Suppressor macrophage treated with lipopolysaccharide for 4 hours (primary cell): ENCODE measurements at regions not wholly inside any gene's neighbourhood (a gene's known extent, or its start where the extent isn't known, plus 50 kb on each side); places are given as distances from the start of the nearest gene placed in this dataset.
"Not testable (repeated sequence)": the region's sequence is repeated elsewhere in the genome, so short reads cannot be mapped to it uniquely, and the experiment has no call there.

Experiments used
- DNase-seq: peaks from one replicate; pipeline ENCODE4 v3.0.0-alpha.2; 2020

DNA sequence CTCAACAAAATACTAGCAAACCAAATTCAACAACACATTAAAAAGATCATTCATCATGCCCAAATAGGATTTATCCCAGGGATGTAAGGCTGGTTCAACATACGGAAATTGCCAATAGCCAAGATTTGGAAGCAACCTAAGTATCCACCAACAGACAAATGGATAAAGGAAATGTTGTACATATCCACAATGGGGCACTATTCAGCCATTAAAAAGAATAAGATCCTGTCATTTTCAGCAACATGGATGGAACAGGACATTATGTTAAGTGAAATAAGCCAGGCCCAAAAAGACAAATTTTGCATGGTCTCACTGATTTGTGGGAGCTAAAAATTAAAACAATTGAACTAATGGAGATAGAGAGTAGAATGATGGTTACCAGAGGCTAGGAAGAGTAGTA lies 82.0 kb upstream of the FAM241A start:
- no peak for DNase-seq

DNA sequence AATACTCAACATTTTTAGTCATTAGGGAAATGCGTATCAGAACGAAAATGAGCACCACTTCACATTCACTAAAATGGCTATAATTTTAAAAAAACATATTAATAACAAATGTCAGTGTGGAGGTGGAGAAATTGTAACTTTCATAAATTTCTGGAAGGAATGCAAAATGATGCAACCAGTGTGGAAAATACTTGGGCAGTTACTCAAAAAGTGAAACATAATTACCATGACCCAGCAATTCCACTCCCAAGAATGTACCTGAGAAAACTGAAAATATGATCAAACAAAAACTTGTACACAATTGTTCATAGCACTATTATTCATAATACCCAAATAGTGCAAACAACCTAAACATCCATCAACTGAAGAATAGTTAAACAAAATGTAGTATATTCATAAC lies 76.1 kb upstream of the FAM241A start:
- no peak for DNase-seq

DNA sequence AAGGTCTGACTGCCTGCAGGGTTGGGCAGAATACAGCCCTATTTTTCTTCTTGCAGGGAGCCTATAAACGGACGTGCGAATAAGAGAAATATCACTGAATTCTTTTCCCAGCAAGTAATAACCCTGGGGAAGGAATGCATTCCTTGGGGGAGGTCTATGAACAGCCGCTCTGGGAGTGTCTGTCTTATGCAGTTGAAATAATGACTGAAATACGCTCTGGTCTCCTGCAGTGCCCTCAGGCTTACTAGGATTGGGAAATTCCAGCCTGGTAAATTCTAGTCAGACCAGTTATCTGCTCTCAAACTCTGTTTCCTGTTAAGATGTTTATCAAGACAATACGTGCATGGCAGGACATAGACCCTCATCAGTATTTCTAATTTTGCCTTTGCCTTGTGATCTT lies 72.1 kb upstream of the FAM241A start:
- DNase-seq: no peak

DNA sequence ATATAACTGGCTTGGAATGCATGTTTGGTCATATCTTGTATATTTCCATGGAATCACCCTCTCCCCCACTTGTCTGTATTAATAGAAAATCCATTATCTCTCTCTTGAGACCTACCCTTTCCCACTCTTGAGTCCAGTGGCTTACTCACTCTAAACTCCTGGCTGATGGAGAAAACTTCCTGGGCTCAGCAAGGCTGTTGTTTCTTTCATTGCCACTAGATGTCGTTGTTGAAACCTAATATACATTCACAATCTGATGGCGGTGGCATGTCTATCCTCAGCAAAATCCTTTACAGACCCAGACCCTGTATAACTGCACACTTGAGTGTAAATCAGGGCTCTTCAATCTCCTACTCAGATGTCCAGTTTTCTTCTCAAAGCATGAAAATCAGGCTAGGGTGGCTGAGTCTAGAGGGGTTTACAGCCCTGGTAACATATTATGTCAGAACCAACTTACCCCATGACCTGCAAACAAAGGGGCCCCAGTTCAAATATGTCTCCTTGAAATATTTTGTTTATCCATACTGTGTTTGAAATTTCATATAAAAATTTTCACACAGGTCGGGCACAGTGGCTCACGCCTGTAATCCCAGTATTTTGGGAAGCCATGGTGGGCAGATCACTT lies 70.0 kb upstream of the FAM241A start:
- DNase-seq: peak; percentile 76

DNA sequence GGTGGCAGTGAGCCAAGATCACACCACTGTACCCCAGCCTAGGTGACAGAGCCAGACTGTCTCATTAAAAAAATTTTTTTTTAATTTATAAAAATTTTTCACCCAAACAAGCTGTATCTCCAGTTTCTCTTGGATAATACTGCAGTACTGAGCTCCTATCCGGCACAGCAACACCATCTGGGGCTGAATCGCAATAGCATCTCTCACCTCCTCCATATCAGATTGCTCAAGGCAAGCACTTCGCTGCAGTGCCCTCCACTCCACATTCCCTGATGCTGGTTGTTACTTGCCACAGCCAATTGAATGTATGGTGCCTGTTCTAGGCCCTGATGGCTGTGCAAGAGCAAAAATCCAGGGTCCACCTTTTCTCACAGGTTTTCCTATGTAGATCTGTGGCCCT lies 69.3 kb upstream of the FAM241A start:
- peak; percentile 23 for DNase-seq

DNA sequence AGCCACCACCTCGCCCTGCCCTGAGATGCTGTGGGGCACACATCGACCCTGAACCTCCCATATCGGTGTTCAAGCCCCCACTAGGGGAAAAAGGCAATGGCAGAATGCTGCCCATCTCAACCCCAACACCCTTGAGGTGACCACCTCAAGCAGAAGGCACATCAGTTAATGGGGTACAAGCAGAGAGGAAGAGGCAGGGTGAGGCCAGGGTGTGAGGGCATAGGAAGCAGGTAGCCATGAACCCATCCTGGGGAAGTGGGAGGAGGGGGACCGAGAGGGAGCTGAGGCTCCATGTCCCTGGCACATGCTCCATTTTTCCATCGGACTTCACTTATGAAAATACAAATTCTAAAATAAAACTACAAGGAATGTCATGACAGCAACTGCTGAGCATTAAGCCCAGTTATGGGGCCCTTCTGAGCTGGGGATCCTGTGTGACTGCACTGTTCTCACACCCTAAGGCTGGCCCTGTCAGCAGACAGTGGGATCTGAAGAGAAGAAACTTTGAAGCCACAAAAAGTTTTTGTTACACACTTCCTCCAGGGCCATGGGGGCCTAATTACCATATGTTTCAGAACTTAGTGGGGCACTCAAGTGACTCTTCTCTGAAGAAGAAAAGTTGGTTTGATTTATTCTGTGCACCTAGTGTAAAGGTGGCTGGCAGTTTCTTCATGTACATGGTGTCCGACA lies 68.2 kb upstream of the FAM241A start:
- DNase-seq: no peak

DNA sequence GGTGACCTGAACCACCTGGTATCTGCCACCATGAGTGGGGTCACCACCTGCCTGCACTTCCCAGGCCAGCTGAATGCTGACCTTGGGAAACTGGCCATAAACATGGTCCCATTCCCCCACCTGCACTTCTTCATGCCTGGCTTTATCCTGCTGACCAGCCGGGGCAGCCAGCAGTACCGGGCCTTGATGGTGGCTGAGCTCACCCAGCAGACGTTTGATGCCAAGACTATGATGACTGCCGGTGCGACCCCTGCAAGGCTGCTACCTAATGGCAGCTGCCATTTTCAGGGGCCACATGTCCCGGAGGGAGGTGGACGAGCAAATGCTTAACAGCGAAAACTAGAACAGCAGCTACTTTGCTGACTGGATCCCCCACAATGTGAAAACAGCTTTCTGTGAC lies 67.5 kb upstream of the FAM241A start:
- no peak for DNase-seq

DNA sequence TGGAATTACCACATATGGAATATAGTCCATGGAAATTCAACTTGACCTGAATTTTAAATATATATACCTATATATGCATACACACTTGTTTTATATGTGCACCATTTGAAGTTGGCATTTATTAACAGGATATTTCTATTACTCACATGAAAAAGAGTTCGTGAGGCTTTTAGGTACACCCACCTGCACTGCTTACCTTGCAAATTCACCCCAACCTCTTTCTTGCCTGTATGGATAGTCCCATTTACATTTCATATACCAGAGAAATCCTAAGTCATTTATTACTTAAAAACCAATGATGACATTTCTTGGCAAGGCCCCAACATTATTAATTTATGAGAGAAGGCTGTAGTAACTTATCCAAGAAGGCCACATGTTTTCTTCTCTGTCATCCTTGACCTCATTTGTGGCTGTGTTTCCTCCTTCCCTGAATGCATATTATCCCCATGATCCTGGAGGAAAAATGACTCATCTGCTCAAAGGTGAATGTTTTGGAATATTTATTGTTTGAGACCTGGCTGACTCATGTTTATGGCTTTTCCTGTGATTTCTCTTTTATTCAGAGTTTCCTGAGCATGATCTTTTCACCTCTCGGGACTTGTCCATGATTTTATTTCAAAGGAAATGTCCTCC lies 62.2 kb upstream of the FAM241A start:
- DNase-seq: no peak

DNA sequence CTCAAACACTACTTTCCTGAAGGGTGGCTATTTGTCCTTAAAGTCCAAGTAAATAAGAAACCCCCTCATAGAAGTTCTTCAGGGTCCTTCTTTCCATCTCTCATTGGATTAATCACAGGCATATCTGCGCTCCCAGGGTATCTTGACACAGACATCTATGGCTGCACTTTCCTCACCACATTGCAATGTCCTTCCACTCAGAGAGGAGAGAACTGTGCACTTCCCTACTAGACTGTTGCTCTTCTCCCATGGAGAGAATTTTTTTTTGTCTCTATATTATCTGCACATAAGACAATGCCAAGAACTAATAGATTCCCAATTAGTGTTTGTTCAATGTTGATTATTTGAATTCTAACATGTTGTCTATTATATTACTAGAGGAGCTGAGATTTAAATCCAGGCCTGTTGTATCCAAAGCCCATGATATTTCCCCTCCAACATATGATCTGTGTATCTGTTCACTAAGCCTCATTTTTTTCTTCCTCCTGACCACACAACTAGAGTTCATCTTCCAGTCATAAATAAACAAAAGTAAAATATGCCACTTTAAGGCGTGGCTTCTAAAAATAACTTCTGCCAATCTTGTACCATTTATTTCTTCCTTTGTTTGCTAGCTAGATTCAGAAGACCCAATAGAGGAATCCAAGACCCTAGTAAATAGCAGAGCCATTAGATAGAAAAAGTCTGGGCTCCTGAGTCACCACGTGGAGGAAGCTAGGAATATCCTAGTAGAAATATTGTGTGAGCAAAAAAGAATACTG lies 61.5 kb upstream of the FAM241A start:
- no peak for DNase-seq

DNA sequence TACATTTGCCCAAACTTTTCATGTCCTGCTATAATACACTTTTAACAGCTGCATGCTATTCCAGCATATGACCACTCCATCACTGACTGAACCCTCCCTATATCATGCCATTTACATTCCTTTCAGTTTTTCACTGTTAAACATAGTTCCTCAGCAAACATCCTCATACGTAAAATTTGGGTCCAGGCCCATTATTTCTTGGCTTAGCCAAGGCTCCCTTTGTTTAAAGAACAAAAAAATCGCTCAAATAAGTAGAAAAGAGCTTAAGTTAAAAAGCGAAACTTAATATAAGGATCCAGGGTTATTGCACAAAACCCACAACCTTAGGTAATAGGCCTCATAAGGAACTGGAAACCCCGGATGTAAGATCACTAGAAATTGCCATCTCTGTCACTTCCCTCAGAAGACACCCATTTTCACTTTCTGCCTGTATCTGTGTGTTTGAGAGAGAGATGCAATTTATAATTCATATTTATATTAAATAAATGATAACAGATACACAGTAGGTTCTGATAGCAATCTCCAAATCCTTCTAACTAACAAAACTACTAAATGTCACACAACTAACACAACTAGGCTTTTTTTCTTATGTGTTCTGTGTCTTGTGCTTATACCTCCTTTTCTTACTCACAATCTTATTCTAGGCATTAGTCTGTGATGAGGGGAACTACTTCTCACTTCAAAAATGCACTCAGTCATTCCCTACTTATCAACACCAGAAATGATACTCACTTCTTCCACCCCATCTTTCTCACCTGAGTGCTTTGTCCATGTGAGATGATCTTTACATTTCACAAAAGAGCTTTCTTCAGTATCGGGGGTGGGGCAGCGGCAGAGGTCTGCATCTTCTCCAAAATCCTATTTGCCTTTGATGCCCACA lies 59.9 kb upstream of the FAM241A start:
- peak; percentile 92 for DNase-seq

DNA sequence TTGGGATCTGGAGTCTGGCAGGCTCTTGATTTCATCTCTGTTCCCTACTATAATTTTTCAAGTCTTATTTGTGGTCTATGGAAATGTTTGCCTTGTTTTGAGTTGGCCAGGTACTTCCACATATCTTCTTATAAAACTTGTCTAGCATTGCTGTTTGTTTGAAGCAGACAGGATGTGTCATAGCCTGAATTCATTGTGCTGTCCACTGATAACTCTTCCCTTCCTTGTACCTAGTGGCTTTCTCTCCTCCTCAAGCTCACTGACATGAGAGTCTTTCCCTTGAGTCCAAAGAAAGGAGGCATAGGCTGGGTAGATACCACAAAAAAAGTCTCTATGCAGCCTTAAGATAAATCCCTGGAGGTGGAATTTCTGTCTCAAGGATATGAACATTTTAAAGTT lies 59.2 kb upstream of the FAM241A start:
- no peak for DNase-seq

DNA sequence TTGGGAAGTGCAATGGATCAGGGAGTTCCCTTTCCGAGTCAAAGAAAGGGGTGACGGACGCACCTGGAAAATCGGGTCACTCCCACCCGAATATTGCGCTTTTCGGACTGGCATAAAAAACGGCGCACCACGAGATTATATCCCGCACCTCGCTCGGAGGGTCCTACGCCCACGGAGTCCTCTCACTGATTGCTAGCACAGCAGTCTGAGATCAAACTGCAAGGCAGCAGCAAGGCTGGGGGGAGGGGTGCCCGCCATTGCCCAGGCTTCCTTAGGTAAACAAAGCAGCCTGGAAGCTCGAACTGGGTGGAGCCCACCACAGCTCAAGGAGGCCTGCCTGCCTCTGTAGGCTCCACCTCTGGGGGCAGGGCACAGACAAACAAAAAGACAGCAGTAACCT lies 58.6 kb upstream of the FAM241A start:
- DNase-seq: not testable (repeated sequence)

DNA sequence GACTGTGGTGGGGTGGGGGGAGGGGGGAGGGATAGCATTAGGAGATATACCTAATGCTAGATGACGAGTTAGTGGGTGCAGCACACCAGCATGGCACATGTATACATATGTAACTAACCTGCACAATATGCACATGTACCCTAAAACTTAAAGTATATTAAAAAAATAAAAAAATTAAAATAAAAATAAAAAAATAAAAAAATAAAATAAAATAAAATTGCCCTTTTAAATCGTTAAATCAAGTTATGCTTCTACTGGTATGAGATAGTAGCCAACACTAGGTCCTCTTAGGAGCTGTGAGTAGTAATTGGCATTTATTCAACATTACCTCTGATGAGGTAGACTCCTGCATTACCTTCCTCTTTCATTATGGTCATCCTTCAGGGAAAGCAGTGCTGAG lies 52.9 kb upstream of the FAM241A start:
- not testable (repeated sequence) for DNase-seq

DNA sequence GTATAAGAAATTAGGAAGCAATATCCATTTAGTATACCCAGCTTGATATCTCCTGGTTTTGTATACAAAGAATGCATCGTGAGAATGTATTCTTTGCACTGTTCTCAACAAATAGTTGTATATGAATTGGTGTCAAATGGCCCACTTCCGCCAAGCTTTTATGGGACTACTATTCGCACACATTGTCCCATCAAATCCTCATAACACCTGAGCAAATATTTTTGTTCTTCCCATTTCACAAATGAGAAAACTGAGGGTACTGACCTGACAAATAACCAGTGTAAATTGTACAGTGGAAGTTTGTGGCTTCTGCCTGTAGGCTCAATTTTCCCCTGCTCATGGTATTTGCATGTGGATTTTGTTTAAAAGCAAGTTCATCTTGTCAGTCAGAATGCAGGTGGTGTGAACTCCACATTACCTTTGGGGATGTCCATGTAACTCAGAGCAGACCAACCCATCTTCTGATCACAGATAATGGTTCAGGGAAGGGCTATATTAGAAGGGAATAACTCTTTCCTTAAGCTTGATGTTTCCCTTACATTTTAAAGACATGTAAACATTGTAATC lies 51.5 kb upstream of the FAM241A start:
- DNase-seq: no peak

DNA sequence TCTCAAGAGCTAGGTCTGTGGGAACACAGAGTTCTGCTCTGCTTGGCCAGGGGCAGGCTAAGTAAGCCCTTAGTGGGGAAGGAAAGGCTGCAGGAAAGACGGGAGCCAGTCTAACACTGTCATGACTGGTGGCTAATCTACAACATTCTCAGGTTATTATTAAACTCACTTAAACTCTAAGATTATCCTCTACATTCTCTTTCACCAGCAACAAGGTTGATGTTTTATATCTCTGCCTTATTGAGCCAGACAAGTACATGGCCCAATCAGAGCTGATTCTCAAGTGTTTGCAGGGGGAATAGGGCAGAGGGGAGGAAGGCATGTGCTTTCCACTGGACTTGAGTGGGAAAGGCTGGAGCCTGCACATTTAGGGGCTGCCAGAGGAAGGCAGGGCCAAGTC lies 50.9 kb upstream of the FAM241A start:
- DNase-seq: no peak
